HG02642 (cell line): ENCODE measurements at regions not wholly inside any gene's neighbourhood (a gene's known extent, or its start where the extent isn't known, plus 50 kb on each side); places are given as distances from the start of the nearest gene placed in this dataset.

Experiments used
- ATAC-seq: cut with Tn5 transposase; IDR thresholded peaks from one replicate; pipeline ENCODE4 v1.9.1; 2021; ENCODE audit warnings: mild to moderate bottlenecking; ENCODE audit not compliant: unreplicated experiment, poor library complexity

DNA sequence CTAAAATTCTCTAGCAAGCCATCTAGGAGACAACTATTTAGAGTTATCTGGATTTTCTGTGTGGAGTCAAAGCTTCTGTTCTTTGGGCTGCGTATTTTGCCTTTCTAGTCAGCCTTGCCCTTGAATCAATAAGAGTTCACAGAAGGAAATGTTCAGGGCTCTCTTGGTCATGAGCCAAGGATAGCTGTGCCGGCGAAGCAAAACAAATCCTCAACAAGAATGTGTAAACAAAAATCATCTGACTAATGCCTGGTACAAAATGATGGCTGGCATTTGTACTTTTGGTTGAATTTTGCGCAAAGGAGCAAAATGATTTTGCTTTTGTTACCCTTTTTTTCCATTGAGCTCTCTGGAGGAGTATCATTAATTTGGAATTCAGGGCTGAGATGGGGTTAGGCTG is 171.1 kb downstream of the DACT1 start:
- no peak for ATAC-seq

DNA sequence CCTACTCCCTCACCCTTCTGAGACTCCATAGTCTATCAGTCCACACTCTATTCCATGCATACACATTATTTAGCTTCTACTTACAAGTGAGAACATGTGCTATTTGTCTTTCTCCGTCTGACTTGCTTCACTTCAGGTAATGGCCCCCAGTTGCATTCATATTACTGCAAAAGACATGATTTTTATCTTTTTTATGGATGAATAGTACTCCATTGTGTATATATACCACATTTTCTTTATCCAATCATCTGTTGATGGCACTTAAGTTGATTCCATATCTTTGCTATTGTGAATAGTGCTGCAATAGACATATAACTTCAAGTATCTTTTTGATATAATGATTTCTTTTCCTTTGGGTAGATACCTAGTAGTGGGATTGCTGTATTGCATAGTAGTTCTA is 171.8 kb downstream of the DACT1 start:
- ATAC-seq, result no peak

DNA sequence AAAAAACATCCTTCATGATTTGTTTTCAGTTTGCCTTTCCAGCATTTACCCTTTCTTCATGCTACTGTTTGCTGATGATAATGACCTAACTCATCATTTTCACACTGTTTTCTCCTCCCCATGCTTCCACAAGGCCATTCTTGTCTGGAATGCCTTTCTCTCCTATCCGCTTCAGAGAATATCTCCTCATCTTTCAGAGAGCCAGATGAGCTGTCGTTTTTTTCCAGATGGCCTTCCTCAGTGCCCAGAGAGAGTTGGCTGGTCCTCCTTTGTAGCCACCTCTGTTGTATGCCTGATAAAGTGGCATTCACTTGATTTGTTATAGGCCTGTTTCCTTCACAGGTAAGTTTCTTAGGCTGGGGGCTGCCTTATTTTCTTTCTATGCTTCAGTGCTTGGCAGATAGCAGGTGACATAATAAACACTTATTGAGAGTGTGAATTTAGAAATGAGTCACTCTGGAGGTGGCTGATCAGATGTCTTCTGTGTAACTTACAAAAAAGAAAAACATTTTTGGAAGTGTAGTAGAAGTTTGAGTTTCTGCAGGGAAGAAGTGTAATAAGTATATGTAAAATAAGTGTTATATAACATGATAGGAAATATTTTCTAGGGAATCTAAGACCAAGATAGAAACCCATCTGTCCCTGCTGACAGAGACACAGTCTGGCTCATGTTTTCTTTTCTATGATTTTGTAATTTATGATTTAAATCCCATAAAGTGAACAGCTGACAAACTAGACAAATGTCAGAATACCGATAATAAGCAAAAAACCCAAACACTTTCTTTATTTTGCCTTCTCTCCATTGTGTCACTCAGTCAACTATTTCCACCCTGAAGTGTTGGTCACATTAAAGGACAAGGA is 174.5 kb downstream of the DACT1 start:
- peak; percentile 66 for ATAC-seq

DNA sequence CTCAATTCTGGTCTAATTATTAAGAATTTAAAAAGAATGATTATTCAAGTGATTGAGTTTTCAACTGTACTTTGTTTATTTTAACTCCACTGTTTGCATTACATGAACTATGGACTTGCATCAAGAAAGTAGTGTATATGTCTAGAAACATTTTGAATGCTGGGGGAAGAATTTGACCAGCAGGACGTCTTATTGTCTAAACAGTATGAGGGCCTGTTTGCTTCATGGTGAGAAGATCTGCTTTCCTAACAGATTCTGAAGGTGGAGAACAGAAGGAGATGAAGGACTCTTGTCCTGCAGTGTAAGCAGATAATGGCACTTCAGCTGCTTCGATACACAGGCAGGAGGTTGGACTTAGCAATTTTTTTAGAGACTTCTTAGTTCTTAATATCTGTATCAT is 176.0 kb downstream of the DACT1 start:
- no peak for ATAC-seq

DNA sequence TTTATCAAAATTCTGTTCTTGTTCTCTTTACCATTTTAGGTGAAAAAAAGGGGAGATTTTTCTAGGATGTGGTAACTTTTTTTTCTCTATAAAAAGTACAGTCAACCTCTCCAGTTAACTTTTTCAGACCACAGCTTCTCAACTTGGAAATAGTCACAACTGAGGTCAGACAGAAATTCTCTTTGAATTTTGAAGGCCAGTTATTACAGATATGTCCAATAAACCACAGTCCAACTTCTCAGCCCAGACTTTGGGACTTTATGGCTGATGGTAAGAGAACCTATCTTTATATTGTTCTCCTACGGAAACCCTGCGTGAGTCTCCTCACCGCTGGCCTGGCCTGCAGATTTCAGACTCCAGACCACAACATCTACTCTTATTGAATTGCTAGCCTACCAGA is 176.7 kb downstream of the DACT1 start:
- ATAC-seq, result no peak

DNA sequence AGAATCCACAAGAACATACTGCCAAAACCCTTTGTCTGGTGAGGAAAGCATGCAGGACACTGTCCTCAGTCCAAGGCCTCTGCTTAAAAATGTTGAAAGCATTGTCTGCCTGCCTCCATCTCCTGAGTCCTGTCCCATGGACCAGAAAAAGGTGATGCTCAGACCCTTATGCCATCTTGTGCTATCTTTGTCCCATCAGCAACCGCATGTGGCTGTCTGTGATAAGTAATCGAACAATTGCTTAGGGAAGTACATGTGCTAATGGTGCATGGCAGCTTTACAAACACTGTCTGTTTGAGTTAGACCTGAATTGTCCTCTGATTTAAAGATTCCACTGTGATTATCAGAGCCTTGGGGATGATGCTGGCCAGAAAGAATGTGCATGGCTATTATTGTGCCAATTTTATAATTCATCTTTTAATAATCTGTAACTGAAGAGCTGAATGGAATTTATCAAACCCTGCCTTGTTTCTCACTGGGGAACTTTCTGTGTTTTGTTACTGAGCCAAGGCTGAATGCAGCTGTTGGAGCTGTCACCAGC is 177.5 kb downstream of the DACT1 start:
- no peak for ATAC-seq

DNA sequence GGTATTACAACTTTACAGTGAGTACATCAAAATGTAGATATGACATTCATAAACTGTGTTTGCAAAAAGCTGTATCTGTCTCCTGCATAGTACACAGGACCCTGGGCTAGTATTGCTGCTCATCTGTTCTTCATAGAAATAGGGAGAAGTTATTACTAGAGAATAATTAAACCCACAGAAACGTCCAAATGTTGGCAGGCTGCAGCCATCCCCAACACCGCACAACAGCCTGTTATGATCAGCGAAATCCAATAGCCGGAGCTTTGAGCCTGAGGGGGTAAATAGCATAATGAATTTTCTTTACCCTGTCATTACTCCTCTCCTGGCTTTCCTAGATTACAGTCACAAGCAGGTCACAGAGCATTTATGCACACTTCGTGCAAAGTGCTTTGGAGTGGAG is 178.0 kb downstream of the DACT1 start:
- ATAC-seq, result no peak

DNA sequence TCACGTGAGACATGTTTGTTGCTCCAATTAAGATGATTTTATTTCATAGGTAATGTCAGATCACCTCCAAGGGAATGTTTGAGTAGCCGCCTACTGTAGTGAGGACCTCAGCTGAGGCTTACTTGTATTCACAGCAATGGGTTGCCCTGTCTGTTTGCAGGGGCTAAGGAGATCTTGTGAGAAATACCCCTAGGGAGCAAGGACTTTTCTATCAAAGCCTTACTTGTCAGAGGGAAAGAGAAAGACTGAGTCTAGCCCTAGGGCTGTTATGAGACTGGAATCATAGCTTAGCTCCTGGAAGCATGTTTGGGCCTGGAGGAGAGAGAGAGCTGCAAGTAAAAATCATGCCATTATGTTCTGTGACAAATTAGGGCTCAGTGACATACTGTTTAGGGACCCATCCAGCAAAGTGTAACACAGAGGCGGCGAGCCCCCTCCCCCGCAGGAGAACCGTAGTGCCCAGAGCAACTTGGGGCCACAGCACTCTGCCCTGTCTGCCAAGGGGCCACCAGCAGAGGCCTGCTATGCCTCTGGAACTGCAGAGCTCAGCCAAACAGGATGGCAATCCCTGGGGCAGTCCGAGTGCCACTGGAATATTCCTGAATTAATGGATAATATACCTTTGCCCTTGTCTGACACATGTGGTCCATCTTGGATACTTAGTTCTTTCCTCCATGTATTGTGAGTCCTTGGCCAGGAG is 178.8 kb downstream of the DACT1 start:
- ATAC-seq, result no peak

DNA sequence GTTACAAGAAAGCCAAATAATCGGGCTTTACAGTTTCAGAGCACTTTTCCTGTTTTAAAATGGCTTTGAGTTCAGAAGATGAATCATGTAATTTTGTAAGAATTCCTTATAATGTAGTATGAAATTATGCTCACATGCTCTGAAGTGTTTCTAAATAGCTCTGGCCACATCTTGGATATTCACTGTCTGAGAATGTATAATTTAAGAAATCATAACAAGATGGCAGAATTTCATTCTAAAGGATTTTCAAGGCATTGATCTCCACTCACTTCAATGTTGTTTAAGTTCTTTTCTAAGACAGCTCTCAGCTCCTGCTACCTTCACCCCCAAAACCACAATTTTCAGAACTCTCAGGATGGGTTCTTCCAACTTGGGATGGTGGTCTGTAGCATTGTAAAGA is 180.1 kb downstream of the DACT1 start:
- no peak for ATAC-seq

DNA sequence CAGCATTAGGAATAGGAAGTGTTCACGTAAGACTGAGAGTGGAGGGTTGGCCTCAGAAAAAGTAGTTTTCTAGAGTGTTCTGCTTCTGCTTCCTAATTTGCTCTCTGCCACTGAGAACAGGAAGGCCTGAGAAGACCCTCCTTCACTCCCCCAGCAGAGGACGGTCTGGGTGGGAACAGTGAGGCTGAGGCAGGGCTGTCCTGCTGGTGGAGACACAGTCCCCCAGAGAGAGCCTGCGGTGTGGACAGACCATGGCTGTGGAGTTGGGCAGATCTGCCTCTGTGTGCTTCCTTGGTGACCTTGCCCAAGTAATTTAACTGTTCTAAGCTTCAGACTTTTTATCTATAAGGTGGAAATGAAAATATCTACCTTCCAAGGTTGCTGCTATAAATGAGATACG is 182.3 kb downstream of the DACT1 start:
- no peak for ATAC-seq

DNA sequence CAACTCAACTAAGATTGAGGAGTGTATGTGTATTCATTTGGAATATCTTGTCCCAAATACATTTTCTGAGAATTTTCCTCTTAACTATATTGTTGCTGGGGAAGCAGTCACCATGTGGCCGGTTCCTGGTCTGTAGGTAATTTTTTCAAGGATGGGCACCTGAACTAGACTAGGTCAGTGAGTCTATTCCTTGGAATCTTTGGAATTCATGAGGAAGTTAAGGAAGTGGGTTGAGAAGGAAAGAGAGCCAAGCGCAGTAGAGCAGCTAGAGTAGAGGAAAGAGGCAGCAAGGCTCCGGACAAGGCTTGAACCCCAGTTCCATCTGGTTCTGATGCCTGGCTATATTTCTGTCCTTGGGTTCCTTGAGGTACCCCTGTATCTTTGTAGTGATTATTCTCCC is 183.7 kb downstream of the DACT1 start:
- ATAC-seq, result no peak

DNA sequence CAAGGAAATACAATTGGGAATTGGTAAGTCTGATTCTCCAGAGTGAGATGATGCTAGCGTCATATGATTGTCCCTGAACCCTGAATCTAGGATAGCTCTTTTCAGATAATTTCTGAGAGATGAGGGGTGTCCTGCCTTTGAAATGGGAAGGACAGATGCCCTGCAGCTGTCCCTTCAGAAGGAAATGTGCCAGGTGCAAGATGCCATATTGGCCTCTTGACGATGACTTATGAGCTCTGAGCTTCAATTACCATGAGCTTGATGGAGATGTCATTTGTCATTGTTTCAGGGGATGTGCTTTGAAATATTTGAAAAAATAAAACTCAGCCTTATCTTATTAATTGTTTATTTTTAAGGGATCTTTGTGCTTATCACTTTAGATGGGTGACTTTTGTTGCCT is 185.1 kb downstream of the DACT1 start:
- ATAC-seq, result no peak

DNA sequence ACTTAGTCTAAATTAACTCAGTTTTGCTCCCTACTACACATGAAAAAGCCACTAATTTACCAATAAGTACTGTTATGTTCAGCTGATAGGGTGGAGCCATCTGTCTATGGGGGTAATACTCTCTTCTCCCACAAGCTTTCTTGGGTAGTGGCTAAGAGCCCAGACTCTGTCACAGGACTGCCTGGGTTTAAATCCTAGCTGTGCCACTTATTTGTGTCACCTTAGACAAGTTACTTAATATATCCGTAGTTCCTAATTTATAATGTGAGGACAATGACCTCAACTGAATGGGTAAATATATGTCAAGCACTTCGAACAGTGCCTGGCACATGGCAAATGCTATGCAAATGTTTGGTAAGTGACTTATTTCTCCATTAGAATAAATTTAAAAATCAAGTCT is 185.6 kb downstream of the DACT1 start:
- no peak for ATAC-seq

DNA sequence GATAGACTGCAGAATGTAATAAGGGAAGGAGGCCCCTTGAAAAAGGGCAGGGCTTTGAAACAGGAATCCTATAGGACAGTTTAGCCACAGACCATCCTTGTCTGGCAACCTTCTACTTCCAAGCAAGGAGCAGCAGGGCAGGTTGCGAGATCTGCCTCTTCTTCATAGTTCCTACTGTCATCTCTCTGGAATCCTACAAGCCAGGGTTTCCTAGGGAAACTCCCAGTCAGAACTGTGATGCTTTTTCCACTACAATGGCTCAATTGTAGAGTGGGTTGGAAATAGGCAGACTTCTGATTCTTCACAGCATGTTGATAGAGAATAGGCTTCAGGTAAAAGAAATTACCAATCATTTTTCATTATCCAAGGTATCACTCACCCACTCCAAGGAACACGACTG is 186.3 kb downstream of the DACT1 start:
- ATAC-seq, result no peak

DNA sequence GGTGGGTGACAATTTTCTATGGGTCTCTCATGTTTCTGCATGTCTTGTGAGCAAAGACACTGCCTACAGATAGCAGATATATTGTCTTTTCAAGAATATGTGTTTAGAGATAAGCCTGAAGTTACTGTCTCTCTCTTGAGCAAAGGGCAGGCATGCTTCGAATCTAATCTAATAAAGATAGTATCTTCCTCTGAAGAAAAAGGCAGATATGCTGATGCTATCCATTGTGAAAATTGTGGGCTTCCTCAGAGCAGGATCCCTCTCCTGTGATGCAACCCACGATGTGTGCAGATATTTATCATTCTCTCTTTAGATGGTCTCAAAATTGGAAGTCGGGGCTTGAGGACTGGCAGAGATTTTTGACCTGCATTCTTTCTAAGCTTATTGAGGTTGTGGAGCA is 187.0 kb downstream of the DACT1 start:
- no peak for ATAC-seq

DNA sequence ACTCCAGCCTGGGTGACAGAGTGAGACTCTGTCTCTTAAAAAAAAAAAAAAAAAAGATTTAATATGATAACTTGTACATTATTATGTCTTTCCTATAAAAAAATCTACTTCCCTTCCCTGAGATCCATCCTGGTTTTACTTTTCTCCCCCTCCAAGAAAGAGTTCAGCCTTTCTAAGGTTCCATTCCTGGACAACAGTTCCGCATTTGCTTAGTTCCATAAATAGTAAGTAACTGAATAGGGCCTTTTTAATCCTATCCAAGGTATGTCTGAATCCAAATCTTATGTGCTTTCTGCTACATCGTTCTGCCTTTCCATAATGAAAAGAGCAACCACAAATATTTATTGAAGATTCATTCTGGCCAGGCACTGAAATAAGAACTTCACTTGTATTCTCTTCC is 187.8 kb downstream of the DACT1 start:
- ATAC-seq, result no peak

DNA sequence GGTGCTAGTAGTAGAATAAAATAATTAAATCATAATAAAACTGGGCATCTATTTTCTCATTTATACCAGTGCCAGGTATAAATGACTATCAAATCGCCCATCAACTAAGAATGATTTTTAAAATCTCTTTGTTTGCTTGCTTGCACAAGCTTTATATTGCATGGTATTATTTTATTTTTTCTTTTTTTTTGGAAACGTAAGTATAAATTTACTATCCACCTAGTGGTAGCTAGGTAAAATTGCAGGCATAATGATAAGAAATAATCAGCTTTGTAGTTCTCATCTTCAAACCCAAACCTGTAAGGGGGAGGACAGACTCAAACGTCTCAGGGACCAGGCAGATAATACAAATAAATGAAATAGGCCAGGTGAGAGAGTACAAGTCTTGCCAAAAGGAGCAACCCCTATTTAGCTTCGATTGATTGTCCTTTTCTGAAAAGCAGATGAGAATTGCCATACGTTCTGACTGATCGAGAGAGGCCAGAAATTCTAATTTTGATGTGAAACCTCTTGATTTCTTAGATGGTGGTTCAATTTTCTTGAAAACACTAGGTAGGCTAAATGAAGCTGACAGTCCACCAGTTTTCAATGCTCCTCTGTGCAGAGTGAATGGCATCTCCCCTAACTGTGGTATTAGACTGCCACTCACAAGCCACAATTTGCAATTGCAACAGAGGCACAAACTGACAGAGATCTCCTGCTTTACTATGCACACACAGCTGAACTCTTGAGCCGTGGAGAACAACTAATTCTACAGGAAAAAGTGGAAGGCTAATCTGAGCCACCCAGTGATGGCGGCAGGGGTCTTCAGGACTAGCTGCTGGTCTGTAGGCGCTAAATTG is 189.3 kb downstream of the DACT1 start:
- no peak for ATAC-seq

DNA sequence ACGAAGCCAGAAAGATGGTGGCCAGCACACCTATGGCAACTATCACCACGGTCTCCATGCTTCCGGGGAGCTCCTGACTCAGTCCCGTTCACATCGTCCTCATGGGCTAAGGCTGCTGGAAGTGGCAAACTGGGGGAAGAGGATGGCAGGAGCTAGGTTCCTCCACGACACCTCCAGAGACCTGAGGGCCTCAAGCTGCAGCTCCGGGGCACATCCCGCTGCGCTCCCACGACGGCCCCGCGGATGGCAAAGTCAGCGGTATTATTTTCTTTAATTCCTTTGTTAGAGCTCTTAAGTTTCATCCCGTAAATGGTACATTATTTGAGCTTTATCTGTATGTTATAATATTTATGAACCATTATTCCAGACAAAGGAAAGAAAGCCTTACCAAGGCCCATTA is 190.5 kb downstream of the DACT1 start:
- ATAC-seq, result no peak

DNA sequence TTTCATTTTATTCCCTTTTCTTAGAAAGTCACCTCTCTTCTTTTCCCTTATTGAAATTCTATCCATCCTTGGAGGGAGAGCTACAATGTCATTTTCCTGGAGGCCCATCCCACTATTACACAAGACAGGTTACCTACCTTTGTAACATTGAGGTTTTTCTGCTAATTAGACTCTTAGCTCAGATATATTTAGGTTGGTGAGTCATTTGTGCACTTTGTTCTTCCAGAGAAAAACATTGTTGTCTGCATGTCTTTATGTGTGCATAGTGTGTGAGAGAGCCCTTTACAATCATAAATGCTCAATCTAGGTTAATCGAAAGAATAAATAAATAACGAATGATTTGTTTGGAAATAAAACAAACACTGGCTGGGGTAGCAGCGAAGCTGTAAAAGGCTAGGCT is 191.8 kb downstream of the DACT1 start:
- no peak for ATAC-seq

DNA sequence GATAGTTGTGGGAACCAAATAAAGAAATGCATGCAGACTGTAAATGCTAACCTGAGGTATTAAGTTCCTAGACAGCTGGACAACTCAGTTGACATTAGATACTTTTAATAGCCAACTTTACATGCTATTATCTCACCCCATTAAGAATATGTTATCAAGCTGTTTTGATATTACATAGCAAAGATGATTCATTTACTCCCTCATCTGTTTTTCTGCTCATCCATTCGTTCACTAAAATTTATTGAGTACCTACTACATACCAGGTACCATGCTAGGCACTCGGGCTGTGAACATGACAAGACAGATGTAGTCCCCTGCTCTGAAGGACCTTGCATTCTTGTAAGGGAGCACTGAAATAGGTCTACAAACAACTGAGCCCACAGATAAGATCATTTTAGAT is 192.4 kb downstream of the DACT1 start:
- ATAC-seq, result no peak

DNA sequence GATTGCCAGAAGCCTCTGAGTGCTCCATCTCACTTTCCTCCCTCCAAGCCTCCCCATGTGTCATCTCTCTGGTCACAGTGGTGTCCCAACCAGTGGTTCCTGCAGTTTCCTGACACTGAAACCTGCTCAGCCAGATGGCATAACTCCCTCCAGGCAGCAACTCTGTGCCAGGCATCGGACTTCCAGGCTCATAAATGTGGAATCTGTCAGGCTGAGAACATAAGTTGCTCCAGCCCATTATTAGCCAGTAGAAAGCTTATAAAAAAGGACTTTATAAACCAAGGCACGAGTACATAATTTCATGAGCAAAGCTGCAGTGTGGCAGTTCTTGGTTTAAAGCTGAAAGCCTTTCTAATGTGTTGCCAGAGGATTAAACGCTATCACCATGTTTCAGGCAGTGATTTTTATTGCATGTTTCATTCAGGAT is 194.3 kb downstream of the DACT1 start:
- ATAC-seq, result no peak
